Progenitor cell of endocrine pancreas (in vitro differentiated cells): ENCODE measurements at regions not wholly inside any gene's neighbourhood (a gene's known extent, or its start where the extent isn't known, plus 50 kb on each side); places are given as distances from the start of the nearest gene placed in this dataset.

Experiments used
- DNase-seq: peaks from one replicate; pipeline ENCODE4 v3.0.0; 2021; ENCODE audit warnings: low spot score; ENCODE audit not compliant: unreplicated experiment
- H3K27ac Mint-ChIP-seq: 2 replicates; pipeline ENCODE4 v1.8.0; 2021; ENCODE audit warnings: mild to moderate bottlenecking, moderate library complexity, mixed read lengths
- H3K27me3 Mint-ChIP-seq: 2 replicates; pipeline ENCODE4 v1.8.0; 2021; ENCODE audit warnings: mixed read lengths
- H3K36me3 Mint-ChIP-seq: 2 replicates; pipeline ENCODE4 v1.8.0; 2022; ENCODE audit warnings: mixed read lengths; ENCODE audit not compliant: insufficient read depth
- H3K4me1 Mint-ChIP-seq: 2 replicates; pipeline ENCODE4 v1.8.0; 2021; ENCODE audit warnings: low read depth, mixed read lengths
- H3K4me3 Mint-ChIP-seq: 2 replicates; pipeline ENCODE4 v1.8.0; 2021; ENCODE audit warnings: low read depth, mild to moderate bottlenecking, moderate library complexity, mixed read lengths
- H3K9me3 Mint-ChIP-seq: 2 replicates; pipeline ENCODE4 v1.8.0; 2021; ENCODE audit warnings: low read depth, mixed read lengths
- TF ChIP-seq, protein P1 (sequence below): fragments of 200-600 bp; sonication (generic); IDR thresholded peaks from one replicate; pipeline ENCODE4 v1.5.0; 2021; ENCODE audit warnings: antibody characterized with exemption, mild to moderate bottlenecking; ENCODE audit not compliant: unreplicated experiment

DNA sequence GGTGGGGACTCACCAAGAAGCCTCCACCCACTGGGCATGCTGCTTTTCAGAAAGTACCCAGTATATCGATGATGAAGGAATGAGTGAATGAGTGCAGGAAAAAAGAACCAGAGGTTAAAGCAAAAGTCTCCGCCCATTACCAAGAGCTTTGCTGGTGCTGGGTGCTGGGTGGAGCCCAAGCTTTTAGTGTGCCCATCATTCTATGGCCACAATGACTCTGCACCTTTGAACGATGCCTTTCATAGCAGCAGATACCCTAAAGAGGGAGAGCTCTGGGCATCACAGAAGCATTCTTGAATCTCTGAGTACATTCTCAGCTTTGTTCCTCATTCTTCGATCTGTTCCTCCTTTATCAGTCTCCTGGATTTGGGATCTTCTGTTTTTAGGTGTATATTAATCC, 450.7 kb upstream of the CCL2 start:
- Mint-ChIP-seq H3K36me3 (no peaks in the 10 kb centered on the region), H3K27me3 (peaks cover 29% of the 10 kb centered on the region), H3K9me3 (peaks cover 4% of the 10 kb centered on the region), H3K27ac (no peak overlapping the region), H3K4me1 (no peaks in the 10 kb centered on the region), H3K4me3 (no peak overlapping the region)
- TF ChIP-seq, protein P1, sequence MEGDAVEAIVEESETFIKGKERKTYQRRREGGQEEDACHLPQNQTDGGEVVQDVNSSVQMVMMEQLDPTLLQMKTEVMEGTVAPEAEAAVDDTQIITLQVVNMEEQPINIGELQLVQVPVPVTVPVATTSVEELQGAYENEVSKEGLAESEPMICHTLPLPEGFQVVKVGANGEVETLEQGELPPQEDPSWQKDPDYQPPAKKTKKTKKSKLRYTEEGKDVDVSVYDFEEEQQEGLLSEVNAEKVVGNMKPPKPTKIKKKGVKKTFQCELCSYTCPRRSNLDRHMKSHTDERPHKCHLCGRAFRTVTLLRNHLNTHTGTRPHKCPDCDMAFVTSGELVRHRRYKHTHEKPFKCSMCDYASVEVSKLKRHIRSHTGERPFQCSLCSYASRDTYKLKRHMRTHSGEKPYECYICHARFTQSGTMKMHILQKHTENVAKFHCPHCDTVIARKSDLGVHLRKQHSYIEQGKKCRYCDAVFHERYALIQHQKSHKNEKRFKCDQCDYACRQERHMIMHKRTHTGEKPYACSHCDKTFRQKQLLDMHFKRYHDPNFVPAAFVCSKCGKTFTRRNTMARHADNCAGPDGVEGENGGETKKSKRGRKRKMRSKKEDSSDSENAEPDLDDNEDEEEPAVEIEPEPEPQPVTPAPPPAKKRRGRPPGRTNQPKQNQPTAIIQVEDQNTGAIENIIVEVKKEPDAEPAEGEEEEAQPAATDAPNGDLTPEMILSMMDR = no peak
- DNase-seq = no peak

DNA sequence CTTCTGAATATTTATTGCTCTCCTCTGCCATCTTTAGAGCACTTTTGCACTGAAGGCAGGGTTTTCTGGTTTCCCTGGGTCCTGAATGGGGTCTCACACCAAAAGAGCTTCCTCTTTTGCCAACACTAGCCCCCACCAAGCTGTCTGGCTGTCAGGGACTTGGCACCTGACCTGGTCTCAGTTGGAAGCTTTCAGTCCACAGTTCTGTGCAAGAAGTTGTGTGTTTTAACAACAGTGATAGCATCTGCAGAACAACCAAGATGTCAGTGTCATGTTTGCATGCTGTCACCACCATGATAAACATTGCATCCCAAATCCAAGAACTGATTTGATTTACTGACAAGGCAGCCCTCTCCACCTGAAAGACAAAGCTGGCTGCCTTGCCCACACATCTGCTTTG, 448.5 kb upstream of the CCL2 start:
- Mint-ChIP-seq H3K4me1 (no peaks in the 10 kb centered on the region), H3K4me3 (no peak overlapping the region), H3K27ac (no peak overlapping the region), H3K36me3 (no peaks in the 10 kb centered on the region), H3K27me3 (peaks cover 18% of the 10 kb centered on the region), H3K9me3 (peaks cover 4% of the 10 kb centered on the region)
- TF ChIP-seq, protein P1 = no peak
- no peak for DNase-seq

DNA sequence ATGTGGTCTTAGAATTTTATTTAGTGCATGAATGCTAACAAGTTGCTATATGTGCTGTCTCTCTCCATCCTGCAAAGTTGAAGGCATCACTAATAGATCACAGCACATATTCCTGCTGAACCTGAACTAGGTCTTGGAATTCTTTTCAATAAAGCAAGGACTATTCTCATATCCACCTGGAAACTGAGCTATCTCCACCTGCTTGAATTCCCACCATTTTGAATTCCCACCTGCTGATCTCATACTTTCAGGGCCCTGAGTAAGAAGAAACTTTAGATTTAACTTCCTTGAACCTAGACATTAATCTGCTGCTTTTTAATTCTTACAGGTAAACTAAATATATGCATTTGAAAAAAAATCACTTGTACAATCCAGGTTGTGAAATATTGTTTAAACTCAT, 445.3 kb upstream of the CCL2 start:
- DNase-seq = no peak
- peaks cover 4% of the 10 kb centered on the region for H3K9me3 Mint-ChIP-seq
- H3K4me3 Mint-ChIP-seq = no peak overlapping the region
- H3K27me3 Mint-ChIP-seq = peaks cover 8% of the 10 kb centered on the region
- no peaks in the 10 kb centered on the region for H3K4me1 Mint-ChIP-seq
- H3K36me3 Mint-ChIP-seq = no peaks in the 10 kb centered on the region
- no peak overlapping the region for H3K27ac Mint-ChIP-seq
- TF ChIP-seq, protein P1 = no peak

DNA sequence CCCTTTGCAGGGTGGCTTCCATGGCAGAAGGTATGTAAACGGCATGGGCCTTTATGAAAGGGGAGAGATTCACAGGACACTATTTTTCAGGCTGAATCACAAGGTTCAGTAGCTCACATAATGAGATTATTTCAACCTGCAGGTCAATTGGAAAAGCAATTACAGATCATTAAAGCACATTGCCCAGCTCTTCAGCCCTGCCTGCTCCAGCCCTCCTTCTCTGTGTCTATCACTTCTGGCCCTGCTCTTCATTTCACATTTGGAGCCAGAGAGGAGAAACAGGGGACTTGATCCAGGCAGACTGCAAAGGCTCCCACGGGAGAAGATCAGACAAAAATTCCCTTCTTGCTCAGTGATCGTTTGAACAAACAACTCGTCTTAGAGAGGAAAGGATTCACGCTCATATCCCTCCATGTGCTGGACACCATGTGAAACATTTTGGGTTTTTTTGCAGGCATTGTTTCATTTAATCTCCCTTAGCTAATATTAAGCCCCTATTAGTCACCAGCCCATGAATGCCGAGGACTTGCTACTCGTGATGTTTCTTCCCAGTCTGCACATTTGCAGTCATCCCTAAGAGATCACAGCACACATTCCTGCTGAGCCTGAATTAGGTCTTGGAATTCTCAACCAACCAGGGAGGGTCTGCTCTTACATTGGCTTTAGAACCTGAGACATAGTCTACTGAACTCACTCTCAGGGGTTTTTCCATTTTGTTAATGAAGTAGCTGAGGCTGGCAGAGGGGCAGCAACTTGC, 443.9 kb upstream of the CCL2 start:
- Mint-ChIP-seq H3K36me3 (no peaks in the 10 kb centered on the region), H3K4me3 (no peak overlapping the region), H3K27me3 (peaks cover 6% of the 10 kb centered on the region), H3K27ac (no peak overlapping the region), H3K9me3 (peaks cover 4% of the 10 kb centered on the region), H3K4me1 (no peaks in the 10 kb centered on the region)
- no peak for DNase-seq
- TF ChIP-seq, protein P1 = no peak

DNA sequence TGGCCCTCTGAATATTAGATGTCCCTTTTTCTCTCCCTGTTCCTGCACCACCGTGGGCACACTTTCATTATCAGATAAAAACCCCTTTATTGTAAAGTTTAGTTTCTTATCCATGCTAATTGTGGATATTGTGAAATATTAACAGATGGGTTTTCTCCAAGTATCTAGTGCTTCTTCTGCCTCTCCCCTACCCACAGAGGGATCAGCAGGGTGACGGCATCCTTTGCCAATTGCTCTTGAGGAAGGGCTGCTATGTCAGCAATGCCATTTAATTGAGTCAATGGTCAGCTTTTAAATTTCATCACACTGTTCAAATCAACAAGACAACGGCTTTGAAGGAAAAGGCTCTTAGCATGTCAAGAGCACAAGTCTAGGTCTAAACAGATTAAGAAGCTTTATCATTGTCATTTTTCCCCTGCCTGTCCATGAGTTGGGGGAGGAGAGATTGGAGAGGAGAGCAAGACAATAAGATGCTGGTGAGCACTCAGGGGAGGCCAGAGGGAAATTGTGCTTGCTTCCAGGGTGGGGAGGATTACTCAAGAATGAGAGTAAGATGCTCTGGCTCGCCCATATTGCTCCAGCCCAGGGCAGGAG, 443.0 kb upstream of the CCL2 start:
- TF ChIP-seq, protein P1 = no peak
- Mint-ChIP-seq H3K27me3 (peaks cover 9% of the 10 kb centered on the region), H3K4me3 (no peak overlapping the region), H3K9me3 (peaks cover 4% of the 10 kb centered on the region), H3K36me3 (no peaks in the 10 kb centered on the region), H3K4me1 (no peaks in the 10 kb centered on the region), H3K27ac (no peak overlapping the region)
- DNase-seq = no peak
